Osteoblast (primary cell): ENCODE measurements at regions not wholly inside any gene's neighbourhood (a gene's known extent, or its start where the extent isn't known, plus 50 kb on each side); places are given as distances from the start of the nearest gene placed in this dataset. TPM values are rescaled to one million over a fixed set of nuclear protein-coding genes. Genes with fewer than 3 reads are reported as not detected.

Experiments used
- DNase-seq: peaks from one replicate; pipeline ENCODE4 v3.0.0; 2011; ENCODE audit warnings: low spot score, mixed read lengths; ENCODE audit not compliant: insufficient read length; ENCODE audit errors: missing footprints
- H2AFZ ChIP-seq: 2 replicates; pipeline ENCODE4 v1.6.0; 2011; ENCODE audit warnings: mild to moderate bottlenecking, low read length
- H3K27ac ChIP-seq: 2 replicates; pipeline ENCODE4 v1.5.1; 2011; ENCODE audit warnings: mild to moderate bottlenecking, low read depth, low read length, moderate library complexity
- H3K27me3 ChIP-seq: 2 replicates; pipeline ENCODE4 v1.6.0; 2012; ENCODE audit warnings: mild to moderate bottlenecking, control low read depth, inconsistent platforms, low read length, moderate library complexity; ENCODE audit not compliant: insufficient read depth
- H3K36me3 ChIP-seq: 2 replicates; pipeline ENCODE4 v1.5.1; 2011; ENCODE audit warnings: mild to moderate bottlenecking, low read length, control low read depth, moderate library complexity; ENCODE audit not compliant: insufficient read depth
- H3K4me1 ChIP-seq: 2 replicates; pipeline ENCODE4 v1.5.1; 2011; ENCODE audit warnings: mild to moderate bottlenecking, low read length, control low read depth, moderate library complexity; ENCODE audit not compliant: insufficient read depth
- H3K4me2 ChIP-seq: 2 replicates; pipeline ENCODE4 v1.6.0; 2011; ENCODE audit warnings: mild to moderate bottlenecking, low read length; ENCODE audit not compliant: insufficient read depth
- H3K4me3 ChIP-seq: fragments of 200-600 bp; sonication (generic); 3 replicates; pipeline ENCODE4 v1.5.1; 2012; ENCODE audit warnings: mild to moderate bottlenecking, low read length, inconsistent platforms; ENCODE audit not compliant: insufficient read depth
- H3K79me2 ChIP-seq: 2 replicates; pipeline ENCODE4 v1.6.0; 2012; ENCODE audit warnings: mild to moderate bottlenecking, low read length, control low read depth, inconsistent platforms; ENCODE audit not compliant: insufficient read depth
- H3K9me3 ChIP-seq: 2 replicates; pipeline ENCODE4 v1.5.1; 2011; ENCODE audit warnings: low read depth, low read length, control low read depth
- H4K20me1 ChIP-seq: 2 replicates; pipeline ENCODE4 v1.6.0; 2012; ENCODE audit warnings: mild to moderate bottlenecking, low read length, control low read depth; ENCODE audit not compliant: insufficient read depth
- CTCF ChIP-seq: IDR thresholded peaks from 2 replicates; pipeline ENCODE4 v1.5.1; 2011; ENCODE audit warnings: mild to moderate bottlenecking, low read depth, low read length, moderate library complexity; ENCODE audit errors: extremely low read depth
- small RNA-seq: library from RNA; depleted of rRNA; stranded (forward); fragments of <200 nt; gene quantifications from one replicate; pipeline ENCODE3, GENCODE V24; 2012

- Histone ChIP-seq H3K4me1 (no peaks in the 10 kb centered on the region), H3K27me3 (no peaks in the 10 kb centered on the region), H4K20me1 (no peaks in the 10 kb centered on the region), H3K4me2 (no peak overlapping the region), H3K9me3 (no peaks in the 10 kb centered on the region), H3K36me3 (no peaks in the 10 kb centered on the region), H3K79me2 (no peaks in the 10 kb centered on the region), H3K27ac (no peak overlapping the region), H3K4me3 (no peak overlapping the region), H2AFZ (no peak overlapping the region)
- peak; percentile 4 for DNase-seq
- no peak for TF ChIP-seq CTCF
Measured at GRCh38 chr4:65747386-65747785, 77.1 kb upstream of the EPHA5 start.

- no peak overlapping the region for H2AFZ ChIP-seq
- no peaks in the 10 kb centered on the region for H3K79me2 ChIP-seq
- no peak overlapping the region for H3K27ac ChIP-seq
- H4K20me1 ChIP-seq = no peaks in the 10 kb centered on the region
- DNase-seq = no peak
- H3K4me3 ChIP-seq = no peak overlapping the region
- no peaks in the 10 kb centered on the region for H3K36me3 ChIP-seq
- no peak overlapping the region for H3K4me2 ChIP-seq
- no peaks in the 10 kb centered on the region for H3K27me3 ChIP-seq
- TF ChIP-seq CTCF = no peak
- no peaks in the 10 kb centered on the region for H3K9me3 ChIP-seq
- no peaks in the 10 kb centered on the region for H3K4me1 ChIP-seq
Measured at GRCh38 chr4:65738134-65738533, 67.8 kb upstream of the EPHA5 start.

GRCh38 chr4:65737672-65738071, 67.4 kb upstream of the EPHA5 start:
- Histone ChIP-seq H3K27me3 (no peaks in the 10 kb centered on the region), H3K36me3 (no peaks in the 10 kb centered on the region), H3K4me2 (no peak overlapping the region), H3K79me2 (no peaks in the 10 kb centered on the region), H3K27ac (no peak overlapping the region), H3K4me1 (no peaks in the 10 kb centered on the region), H2AFZ (no peak overlapping the region), H3K9me3 (no peaks in the 10 kb centered on the region), H3K4me3 (no peak overlapping the region), H4K20me1 (no peaks in the 10 kb centered on the region)
- no peak for TF ChIP-seq CTCF
- no peak for DNase-seq

- no peaks in the 10 kb centered on the region for H3K27me3 ChIP-seq
- no peak for DNase-seq
- H3K27ac ChIP-seq = no peak overlapping the region
- H3K9me3 ChIP-seq = no peaks in the 10 kb centered on the region
- H3K36me3 ChIP-seq = no peaks in the 10 kb centered on the region
- H4K20me1 ChIP-seq = no peaks in the 10 kb centered on the region
- H3K79me2 ChIP-seq = no peaks in the 10 kb centered on the region
- H2AFZ ChIP-seq = no peak overlapping the region
- H3K4me1 ChIP-seq = no peaks in the 10 kb centered on the region
- no peak overlapping the region for H3K4me2 ChIP-seq
- no peak overlapping the region for H3K4me3 ChIP-seq
- no peak for TF ChIP-seq CTCF
Measured at GRCh38 chr4:65724973-65725372, 54.7 kb upstream of the EPHA5 start.

Small RNA genes in the stretch of these regions (small RNA-seq; reads per million reads assigned to genes)
- not detected for gene MIR1269A
- not detected for gene RNU2-40P
- gene RNU6-699P = not detected
